HG02571 (cell line): ENCODE measurements at regions not wholly inside any gene's neighbourhood (a gene's known extent, or its start where the extent isn't known, plus 50 kb on each side); places are given as distances from the start of the nearest gene placed in this dataset.

Experiments
- ATAC-seq: cut with Tn5 transposase; IDR thresholded peaks from one replicate; pipeline ENCODE4 v1.9.1; 2021; ENCODE audit warnings: mild to moderate bottlenecking, moderate library complexity; ENCODE audit not compliant: unreplicated experiment

DNA sequence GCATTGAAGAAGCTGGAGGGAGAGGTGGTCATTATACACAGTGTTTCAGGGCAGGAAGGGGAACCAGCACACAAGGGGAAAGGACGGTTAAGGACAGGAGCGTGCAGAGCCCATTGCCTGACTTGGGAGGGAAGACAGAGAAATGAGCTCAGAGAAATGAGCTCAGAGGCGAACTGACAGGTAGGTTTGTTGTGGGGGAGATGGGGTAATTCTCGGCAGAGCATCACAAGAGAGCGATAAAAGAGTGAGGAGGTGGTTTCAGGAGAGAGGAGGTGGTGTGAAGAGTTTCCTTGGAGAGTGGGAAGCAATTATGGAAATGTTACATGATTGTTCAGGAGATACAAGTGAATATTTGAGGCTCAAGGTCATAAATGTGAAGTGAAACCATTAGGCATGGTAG is 61.0 kb downstream of the MRGPRX1 start:
- no peak for ATAC-seq

DNA sequence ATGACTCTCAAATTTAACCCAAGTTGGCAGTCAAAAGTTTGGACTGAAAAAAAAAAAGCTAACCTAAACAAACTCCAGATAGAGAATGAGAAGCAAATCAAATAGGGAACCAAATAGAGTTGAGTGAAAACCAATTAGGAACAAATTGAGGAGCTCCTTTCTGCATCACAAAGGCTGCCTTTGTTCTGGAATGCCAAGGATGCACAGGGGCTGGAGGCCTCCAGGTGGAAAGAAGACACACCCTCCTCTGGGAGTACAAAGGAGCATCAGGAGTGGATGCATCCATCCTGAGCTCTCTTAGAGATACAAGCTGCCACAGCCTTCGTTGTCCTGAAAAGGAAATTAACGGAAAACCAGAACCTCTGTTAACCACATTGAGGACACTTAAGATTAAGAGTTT is 73.3 kb downstream of the MRGPRX1 start:
- no peak for ATAC-seq

DNA sequence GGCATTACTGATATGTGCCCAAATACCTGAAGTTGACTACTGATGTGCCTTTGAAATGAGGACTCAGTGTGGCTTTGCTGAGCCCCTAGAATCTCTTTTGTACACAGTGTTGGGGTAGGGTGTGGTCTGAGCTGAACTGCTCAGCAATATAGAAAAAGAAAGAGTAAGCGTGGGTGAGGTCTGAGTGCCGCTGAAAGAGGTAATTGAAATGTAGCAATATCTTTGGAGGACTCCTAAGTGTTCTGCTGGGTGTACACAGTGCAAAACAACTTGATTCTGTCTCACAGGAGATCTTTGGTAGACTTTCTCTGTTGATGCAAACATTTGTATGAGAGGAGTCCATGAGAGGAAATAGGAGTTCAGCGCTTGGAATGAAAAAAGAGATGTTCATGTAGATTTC is 73.7 kb upstream of the PTPN5 start:
- no peak for ATAC-seq

DNA sequence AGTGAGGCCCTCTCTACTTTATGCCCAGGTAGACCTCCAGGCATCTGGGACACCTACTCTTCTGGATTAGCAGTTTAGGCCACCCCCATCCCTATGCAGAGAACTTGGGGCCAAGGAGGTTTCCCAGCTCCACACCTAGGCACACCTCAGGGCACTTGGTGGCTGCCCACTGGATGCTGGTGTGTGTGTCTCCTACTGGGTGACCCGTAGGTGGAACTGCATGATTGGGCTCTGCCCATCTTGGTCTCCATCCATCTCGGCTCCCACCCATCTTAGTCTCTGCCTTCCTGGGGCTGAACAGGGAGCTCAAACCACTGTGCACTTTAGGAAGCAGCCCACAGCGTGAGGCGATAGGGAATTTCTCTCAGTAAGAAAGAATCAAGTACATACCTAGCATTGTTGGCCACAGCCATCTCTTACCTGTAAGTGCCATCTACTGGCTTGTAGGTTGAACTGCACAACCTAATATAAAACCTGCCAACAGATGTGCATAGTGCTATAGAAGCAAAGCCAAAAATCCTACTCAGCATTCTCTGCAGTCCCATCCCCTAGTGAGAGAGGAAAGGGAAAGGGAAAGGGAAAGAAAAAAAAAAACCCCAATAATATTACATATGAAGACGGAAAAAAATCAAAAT is 61.6 kb upstream of the PTPN5 start:
- ATAC-seq, result peak; percentile 79

DNA sequence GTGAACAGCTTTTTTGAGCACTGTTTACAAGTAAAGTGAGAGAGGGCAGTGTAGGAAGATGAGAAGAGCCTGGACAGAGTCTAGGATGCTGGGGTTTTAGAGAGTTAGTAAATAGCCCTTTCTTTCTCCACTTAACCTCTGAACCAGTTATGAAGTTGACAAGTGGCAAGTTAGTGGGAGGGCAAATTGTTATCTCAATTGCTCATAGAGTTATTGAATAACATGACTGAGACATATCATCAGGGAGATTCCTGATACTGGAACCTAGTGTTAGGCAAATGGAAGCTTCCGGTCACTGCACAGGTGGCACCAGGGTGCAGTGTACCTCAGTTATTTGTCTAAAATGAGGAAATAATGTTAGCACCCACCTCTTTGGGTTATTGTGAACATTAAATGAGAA is 57.8 kb upstream of the PTPN5 start:
- no peak for ATAC-seq

DNA sequence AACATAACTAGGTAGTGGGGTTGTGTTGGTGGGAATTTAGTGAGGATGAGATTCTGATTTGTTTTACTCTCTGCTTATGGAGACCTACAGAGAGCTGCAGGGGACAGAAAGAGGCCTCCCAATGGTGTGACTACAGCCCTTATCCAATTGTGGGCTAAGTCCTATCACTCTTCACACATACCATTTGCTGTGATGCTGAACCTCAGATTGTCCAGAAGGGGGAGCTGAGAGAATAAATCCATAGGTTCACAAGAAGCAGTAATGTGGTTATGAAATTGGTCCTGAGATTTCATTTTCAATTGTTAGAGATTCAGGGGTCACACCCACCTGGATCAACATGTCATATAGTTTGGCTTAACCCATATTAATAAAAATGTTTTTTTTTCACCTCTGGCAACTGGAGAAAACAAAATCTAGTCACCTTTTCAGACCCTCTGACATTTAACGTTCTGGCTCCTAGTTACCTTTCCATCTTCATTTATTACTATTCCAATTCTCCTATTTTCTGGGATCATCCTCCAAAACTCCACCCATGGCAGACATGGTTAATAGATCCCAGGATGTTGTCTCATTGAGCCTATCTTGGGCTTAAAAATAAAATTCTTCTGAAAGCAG is 53.3 kb upstream of the PTPN5 start:
- ATAC-seq, result no peak
